H9 (cell line): ENCODE measurements at regions not wholly inside any gene's neighbourhood (a gene's known extent, or its start where the extent isn't known, plus 50 kb on each side); places are given as distances from the start of the nearest gene placed in this dataset.

Experiments
- DNase-seq: peaks from one replicate; pipeline ENCODE4 v3.0.0-alpha.2; 2017
- H2AFZ ChIP-seq: one replicate; pipeline ENCODE4 v1.6.1; 2013; ENCODE audit warnings: mild to moderate bottlenecking, low read length, control low read depth, moderate library complexity
- H2AK5ac ChIP-seq: 2 replicates; pipeline ENCODE4 v1.6.1; 2013; ENCODE audit warnings: low read length, control low read depth, mixed read lengths; ENCODE audit not compliant: insufficient read length
- H2BK120ac ChIP-seq: one replicate; pipeline ENCODE4 v1.6.1; 2013; ENCODE audit warnings: low read depth, mild to moderate bottlenecking, low read length, control low read depth, inconsistent platforms; ENCODE audit not compliant: poor library complexity, severe bottlenecking
- H2BK12ac ChIP-seq: 2 replicates; pipeline ENCODE4 v1.6.1; 2013; ENCODE audit warnings: low read length, control low read depth, mixed read lengths, low read depth; ENCODE audit not compliant: insufficient read length
- H2BK15ac ChIP-seq: 2 replicates; pipeline ENCODE4 v1.6.1; 2013; ENCODE audit warnings: low read depth, low read length, control low read depth
- H2BK20ac ChIP-seq: one replicate; pipeline ENCODE4 v1.6.1; 2013; ENCODE audit warnings: low read depth, mild to moderate bottlenecking, low read length, control low read depth, inconsistent platforms; ENCODE audit not compliant: poor library complexity, severe bottlenecking
- H2BK5ac ChIP-seq: 2 replicates; pipeline ENCODE4 v1.6.1; 2013; ENCODE audit warnings: low read length, control low read depth, mixed read lengths; ENCODE audit not compliant: insufficient read length
- H3K14ac ChIP-seq: 2 replicates; pipeline ENCODE4 v1.6.1; 2013; ENCODE audit warnings: low read length, control low read depth; ENCODE audit not compliant: insufficient read depth
- H3K18ac ChIP-seq: 2 replicates; pipeline ENCODE4 v1.6.1; 2013; ENCODE audit warnings: low read depth, mild to moderate bottlenecking, mixed read lengths, low read length, control low read depth; ENCODE audit not compliant: insufficient read length
- H3K23ac ChIP-seq: 2 replicates; pipeline ENCODE4 v1.6.1; 2013; ENCODE audit warnings: low read length, control low read depth, mixed read lengths, low read depth; ENCODE audit not compliant: insufficient read length
- H3K23me2 ChIP-seq: 2 replicates; pipeline ENCODE4 v1.6.1; 2013; ENCODE audit warnings: low read depth, mild to moderate bottlenecking, mixed read lengths, low read length, control low read depth; ENCODE audit not compliant: insufficient read length, poor library complexity, severe bottlenecking
- H3K27ac ChIP-seq: 2 replicates; pipeline ENCODE4 v1.5.1; 2013; ENCODE audit warnings: low read length, control low read depth, mixed read lengths, low read depth; ENCODE audit not compliant: insufficient read length
- H3K27me3 ChIP-seq: 2 replicates; pipeline ENCODE4 v1.6.1; 2013; ENCODE audit warnings: low read length, control low read depth, inconsistent platforms; ENCODE audit not compliant: insufficient read depth
- H3K4ac ChIP-seq: 2 replicates; pipeline ENCODE4 v1.6.1; 2013; ENCODE audit warnings: low read depth, mild to moderate bottlenecking, control low read depth, inconsistent platforms, low read length, moderate library complexity
- H3K4me1 ChIP-seq: 2 replicates; pipeline ENCODE4 v1.6.1; 2013; ENCODE audit warnings: low read length, control low read depth, inconsistent platforms; ENCODE audit not compliant: insufficient read depth
- H3K4me2 ChIP-seq: 2 replicates; pipeline ENCODE4 v1.6.1; 2013; ENCODE audit warnings: low read length, control low read depth, mixed read lengths; ENCODE audit not compliant: insufficient read length, insufficient read depth
- H3K56ac ChIP-seq: 2 replicates; pipeline ENCODE4 v1.6.1; 2013; ENCODE audit warnings: low read depth, mild to moderate bottlenecking, mixed read lengths, low read length, control low read depth; ENCODE audit not compliant: insufficient read length
- H3K79me1 ChIP-seq: 2 replicates; pipeline ENCODE4 v1.6.1; 2013; ENCODE audit warnings: low read depth, mild to moderate bottlenecking, moderate library complexity, low read length, control low read depth, inconsistent platforms; ENCODE audit not compliant: insufficient read depth, poor library complexity, severe bottlenecking
- H3K79me2 ChIP-seq: 2 replicates; pipeline ENCODE4 v1.6.1; 2013; ENCODE audit warnings: low read length, control low read depth, inconsistent platforms; ENCODE audit not compliant: insufficient read depth
- H3K9ac ChIP-seq: 2 replicates; pipeline ENCODE4 v1.6.1; 2013; ENCODE audit warnings: low read length, control low read depth, mixed read lengths; ENCODE audit not compliant: insufficient read length; ENCODE audit errors: extremely low read depth
- H3K9me3 ChIP-seq: one replicate; pipeline ENCODE4 v1.6.1; 2013; ENCODE audit warnings: low read depth, low read length, inconsistent platforms; ENCODE audit not compliant: control insufficient read depth
- H3T11ph ChIP-seq: one replicate; pipeline ENCODE4 v1.6.1; 2013; ENCODE audit warnings: mild to moderate bottlenecking, low read length, control low read depth, inconsistent platforms
- H4K20me1 ChIP-seq: one replicate; pipeline ENCODE4 v1.6.1; 2013; ENCODE audit not compliant: control insufficient read depth, insufficient read length, insufficient read depth
- H4K5ac ChIP-seq: 2 replicates; pipeline ENCODE4 v1.6.1; 2013; ENCODE audit warnings: low read depth, mild to moderate bottlenecking, mixed read lengths, low read length, control low read depth; ENCODE audit not compliant: insufficient read length
- H4K8ac ChIP-seq: replicated peaks from 2 replicates; pipeline ENCODE4 v1.6.1; 2013; ENCODE audit warnings: low read length, control low read depth, mixed read lengths, low read depth; ENCODE audit not compliant: insufficient read length
- H4K91ac ChIP-seq: 2 replicates; pipeline ENCODE4 v1.6.1; 2013; ENCODE audit warnings: low read depth, mild to moderate bottlenecking, moderate library complexity, mixed read lengths, low read length, control low read depth; ENCODE audit not compliant: insufficient read length
- H3K27ac Mint-ChIP-seq, 3 experiments: 2 replicates in 2 of 3; 3 replicates in 1 of 3; pipeline ENCODE4 v1.8.0; 2020 to 2021; ENCODE audit warnings: mixed read lengths in 3 of 3, mild to moderate bottlenecking in 1 of 3, moderate library complexity in 1 of 3
- H3K27me3 Mint-ChIP-seq: 2 replicates; pipeline ENCODE4 v1.8.0; 2021; ENCODE audit warnings: low read depth, mild to moderate bottlenecking, moderate library complexity, mixed read lengths
- H3K36me3 Mint-ChIP-seq, 3 experiments: 2 replicates in 2 of 3; 3 replicates in 1 of 3; pipeline ENCODE4 v1.8.0; 2020 to 2021; ENCODE audit warnings: low read depth in 3 of 3, mixed read lengths in 3 of 3; ENCODE audit not compliant: insufficient read depth in 1 of 3
- H3K4me1 Mint-ChIP-seq, 2 experiments: 2 replicates each; pipeline ENCODE4 v1.8.0; 2020; ENCODE audit warnings: mixed read lengths in 2 of 2
- H3K4me3 Mint-ChIP-seq, 2 experiments: 2 replicates in 1 of 2; 3 replicates in 1 of 2; pipeline ENCODE4 v1.8.0; 2020 to 2021; ENCODE audit warnings: mild to moderate bottlenecking in 2 of 2, mixed read lengths in 2 of 2, moderate library complexity in 1 of 2
- H3K9me3 Mint-ChIP-seq, 2 experiments: 2 replicates in 1 of 2; 3 replicates in 1 of 2; pipeline ENCODE4 v1.8.0; 2020; ENCODE audit warnings: mild to moderate bottlenecking in 2 of 2, mixed read lengths in 2 of 2, moderate library complexity in 1 of 2
- WGBS: extraction: QIAGEN DNeasy Blood & Tissue Kit; methylation state at CpG from one replicate; pipeline ENCODE4 v1.1.7; 2013; ENCODE audit warnings: missing lambda C conversion rate, low lambda C conversion rate, mixed read lengths; ENCODE audit not compliant: insufficient read length; ENCODE audit errors: extremely low coverage; 5-methylcytosine and 5-hydroxymethylcytosine counted together
- TF ChIP-seq, protein P1 (sequence below): fragments of 200-600 bp; sonication (generic); conservative IDR thresholded peaks from 3 replicates; pipeline ENCODE4 v1.8.0; 2021; ENCODE audit warnings: antibody characterized with exemption, mild to moderate bottlenecking

DNA sequence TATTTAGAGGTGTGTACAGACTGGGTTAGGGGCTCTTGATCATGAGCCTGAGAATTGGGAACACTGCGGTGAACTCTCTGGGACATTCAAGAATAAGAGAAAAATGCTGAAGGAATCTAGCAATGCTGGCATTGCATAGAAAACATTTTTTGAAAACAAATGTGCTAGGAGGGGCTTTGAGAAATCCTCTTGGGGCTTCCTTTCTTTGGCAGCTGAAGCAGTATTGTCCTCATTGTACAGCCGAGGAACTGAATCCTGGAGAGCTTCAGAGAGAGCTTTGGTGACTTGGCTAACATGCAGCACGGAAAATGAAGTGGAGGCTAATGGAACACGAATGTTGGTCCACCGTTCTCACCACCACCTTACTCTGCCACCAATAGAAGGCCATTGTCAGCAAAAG is 107.3 kb upstream of the EFEMP1 start:
- Mint-ChIP-seq H3K36me3 (no peaks in the 10 kb centered on the region), H3K27me3 (peaks cover 3% of the 10 kb centered on the region), H3K4me1 (no peaks in the 10 kb centered on the region), H3K9me3 (no peaks in the 10 kb centered on the region), H3K4me3 (no peak overlapping the region), H3K27ac (no peak overlapping the region)
- no peak overlapping the region for H2AFZ ChIP-seq
- H3K9ac ChIP-seq: no peak overlapping the region
- DNase-seq: no peak
- H3K27me3 ChIP-seq: no peaks in the 10 kb centered on the region
- no peaks in the 10 kb centered on the region for H3K4me1 ChIP-seq
- H2BK120ac ChIP-seq: no peak overlapping the region
- H3K23me2 ChIP-seq: no peaks in the 10 kb centered on the region
- no peaks in the 10 kb centered on the region for H3K9me3 ChIP-seq
- no peak overlapping the region for H4K5ac ChIP-seq
- no peak overlapping the region for H4K8ac ChIP-seq
- no peak overlapping the region for H2BK20ac ChIP-seq
- no peak overlapping the region for H2BK5ac ChIP-seq
- H3K4ac ChIP-seq: no peak overlapping the region
- TF ChIP-seq, protein P1, sequence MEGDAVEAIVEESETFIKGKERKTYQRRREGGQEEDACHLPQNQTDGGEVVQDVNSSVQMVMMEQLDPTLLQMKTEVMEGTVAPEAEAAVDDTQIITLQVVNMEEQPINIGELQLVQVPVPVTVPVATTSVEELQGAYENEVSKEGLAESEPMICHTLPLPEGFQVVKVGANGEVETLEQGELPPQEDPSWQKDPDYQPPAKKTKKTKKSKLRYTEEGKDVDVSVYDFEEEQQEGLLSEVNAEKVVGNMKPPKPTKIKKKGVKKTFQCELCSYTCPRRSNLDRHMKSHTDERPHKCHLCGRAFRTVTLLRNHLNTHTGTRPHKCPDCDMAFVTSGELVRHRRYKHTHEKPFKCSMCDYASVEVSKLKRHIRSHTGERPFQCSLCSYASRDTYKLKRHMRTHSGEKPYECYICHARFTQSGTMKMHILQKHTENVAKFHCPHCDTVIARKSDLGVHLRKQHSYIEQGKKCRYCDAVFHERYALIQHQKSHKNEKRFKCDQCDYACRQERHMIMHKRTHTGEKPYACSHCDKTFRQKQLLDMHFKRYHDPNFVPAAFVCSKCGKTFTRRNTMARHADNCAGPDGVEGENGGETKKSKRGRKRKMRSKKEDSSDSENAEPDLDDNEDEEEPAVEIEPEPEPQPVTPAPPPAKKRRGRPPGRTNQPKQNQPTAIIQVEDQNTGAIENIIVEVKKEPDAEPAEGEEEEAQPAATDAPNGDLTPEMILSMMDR: no peak
- no peak overlapping the region for H3K18ac ChIP-seq
- H3T11ph ChIP-seq: no peak overlapping the region
- no CpG with 5 or more reads among the region's 5 CpGs for WGBS
- no peak overlapping the region for H4K91ac ChIP-seq
- no peaks in the 10 kb centered on the region for H3K79me1 ChIP-seq
- H3K14ac ChIP-seq: no peak overlapping the region
- no peak overlapping the region for H2AK5ac ChIP-seq
- no peak overlapping the region for H3K27ac ChIP-seq
- no peak overlapping the region for H2BK15ac ChIP-seq
- H3K79me2 ChIP-seq: no peaks in the 10 kb centered on the region; the same call in 1 of the 2 replicates
- H3K4me2 ChIP-seq: no peak overlapping the region
- no peaks in the 10 kb centered on the region for H4K20me1 ChIP-seq
- H2BK12ac ChIP-seq: no peak overlapping the region
- H3K23ac ChIP-seq: no peak overlapping the region
- H3K56ac ChIP-seq: no peak overlapping the region
